SK-N-SH treated with all-trans-retinoic acid at 6 μM for 48 hours (cell line): ENCODE measurements at regions not wholly inside any gene's neighbourhood (a gene's known extent, or its start where the extent isn't known, plus 50 kb on each side); places are given as distances from the start of the nearest gene placed in this dataset.

Experiments used
- ATAC-seq: fragments of 200-7000 bp; cut with Tn5 transposase; 3 replicates; pipeline ENCODE4 v1.9.1; 2020; ENCODE audit warnings: mild to moderate bottlenecking, moderate library complexity
- ARNTL ChIP-seq: fragments of 450-650 bp; formaldehyde crosslinking; IDR thresholded peaks from 2 replicates; pipeline ENCODE4 v1.5.0; 2020; ENCODE audit warnings: low read depth, mild to moderate bottlenecking, moderate library complexity, borderline replicate concordance
- ESRRG ChIP-seq: fragments of 250-450 bp; sonication (Bioruptor Pico); IDR thresholded peaks from 2 replicates; pipeline ENCODE4 v1.6.1; 2021; ENCODE audit warnings: mild to moderate bottlenecking
- GLIS3 ChIP-seq: fragments of 250-450 bp; sonication (Bioruptor Pico); IDR thresholded peaks from 2 replicates; pipeline ENCODE4 v1.5.0; 2020; ENCODE audit warnings: mild to moderate bottlenecking, moderate library complexity
- OSR1 ChIP-seq: fragments of 250-450 bp; sonication (Bioruptor Pico); IDR thresholded peaks from 2 replicates; pipeline ENCODE4 v1.8.0; 2022; ENCODE audit warnings: moderate library complexity, mild to moderate bottlenecking, inconsistent platforms
- SNAI2 ChIP-seq: fragments of 250-450 bp; sonication (Bioruptor Pico); IDR thresholded peaks from 2 replicates; pipeline ENCODE4 v1.5.0; 2020; ENCODE audit warnings: mild to moderate bottlenecking, moderate library complexity
- TCF4 ChIP-seq: fragments of 250-450 bp; sonication (Bioruptor Pico); IDR thresholded peaks from 2 replicates; pipeline ENCODE4 v1.8.0; 2021; ENCODE audit warnings: mild to moderate bottlenecking, moderate library complexity, borderline replicate concordance
- TOX ChIP-seq: fragments of 250-450 bp; sonication (Bioruptor Pico); IDR thresholded peaks from 2 replicates; pipeline ENCODE4 v1.8.0; 2021; ENCODE audit warnings: mild to moderate bottlenecking, moderate library complexity, borderline replicate concordance
- ZC3H10 ChIP-seq: fragments of 250-450 bp; sonication (Bioruptor Pico); IDR thresholded peaks from 2 replicates; pipeline ENCODE4 v1.5.1; 2021; ENCODE audit warnings: mild to moderate bottlenecking, moderate library complexity
- ZFP3 ChIP-seq: fragments of 250-450 bp; sonication (Bioruptor Pico); IDR thresholded peaks from 2 replicates; pipeline ENCODE4 v1.5.0; 2020; ENCODE audit warnings: mild to moderate bottlenecking, moderate library complexity
- ZFP30 ChIP-seq: fragments of 450-650 bp; formaldehyde crosslinking; IDR thresholded peaks from 2 replicates; pipeline ENCODE4 v1.5.0; 2022; ENCODE audit warnings: mild to moderate bottlenecking, moderate library complexity
- ZNF565 ChIP-seq: fragments of 450-650 bp; formaldehyde crosslinking; conservative IDR thresholded peaks from 2 replicates; pipeline ENCODE4 v1.5.0; 2020; ENCODE audit warnings: low read depth, mild to moderate bottlenecking, moderate library complexity
- ZNF70 ChIP-seq: fragments of 450-650 bp; formaldehyde crosslinking; IDR thresholded peaks from 2 replicates; pipeline ENCODE4 v1.5.0; 2020; ENCODE audit warnings: mild to moderate bottlenecking, moderate library complexity
- ZNF8 ChIP-seq: fragments of 450-650 bp; formaldehyde crosslinking; IDR thresholded peaks from 2 replicates; pipeline ENCODE4 v1.5.0; 2020; ENCODE audit warnings: mild to moderate bottlenecking, moderate library complexity
- TF ChIP-seq, protein P1 (sequence below): fragments of 250-450 bp; sonication (Bioruptor Pico); IDR thresholded peaks from 2 replicates; pipeline ENCODE4 v1.5.1; 2020; ENCODE audit warnings: low read depth, mild to moderate bottlenecking, moderate library complexity
- TF ChIP-seq, protein P2 (sequence below): fragments of 250-450 bp; sonication (Bioruptor Pico); IDR thresholded peaks from 2 replicates; pipeline ENCODE4 v1.5.1; 2021; ENCODE audit warnings: mild to moderate bottlenecking, moderate library complexity
- TF ChIP-seq, protein P3 (sequence below): fragments of 250-450 bp; sonication (Bioruptor Pico); IDR thresholded peaks from 2 replicates; pipeline ENCODE4 v1.5.0; 2020; ENCODE audit warnings: mild to moderate bottlenecking, moderate library complexity
- TF ChIP-seq, protein P4 (sequence below): fragments of 250-450 bp; sonication (Bioruptor Pico); IDR thresholded peaks from 2 replicates; pipeline ENCODE4 v1.8.0; 2020; ENCODE audit warnings: mild to moderate bottlenecking, moderate library complexity, borderline replicate concordance
- TF ChIP-seq, protein P5 (sequence below): fragments of 250-450 bp; sonication (Bioruptor Pico); IDR thresholded peaks from 2 replicates; pipeline ENCODE4 v1.8.0; 2021; ENCODE audit warnings: low read depth, mild to moderate bottlenecking, moderate library complexity, borderline replicate concordance

DNA sequence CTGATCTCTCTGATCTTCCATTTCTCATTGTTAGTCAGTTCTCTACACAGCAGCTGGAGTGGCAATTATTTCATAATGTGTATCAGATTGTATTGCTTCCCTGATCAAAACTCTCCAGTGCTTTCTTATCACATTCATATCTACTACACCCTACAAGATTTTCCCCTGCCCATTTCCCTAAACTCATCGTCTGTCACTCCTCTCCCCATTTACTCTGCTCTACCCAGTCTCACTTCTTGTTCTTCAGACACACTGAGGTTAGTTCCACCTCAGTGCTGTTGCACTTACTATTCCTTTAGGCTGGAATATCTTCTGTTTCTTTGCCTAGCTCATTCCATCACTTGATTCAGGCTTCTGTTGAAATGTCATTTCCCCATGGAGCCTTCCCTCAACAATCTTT lies 197.1 kb downstream of the SATB1 start (continued):
- no peak for TF ChIP-seq ESRRG

DNA sequence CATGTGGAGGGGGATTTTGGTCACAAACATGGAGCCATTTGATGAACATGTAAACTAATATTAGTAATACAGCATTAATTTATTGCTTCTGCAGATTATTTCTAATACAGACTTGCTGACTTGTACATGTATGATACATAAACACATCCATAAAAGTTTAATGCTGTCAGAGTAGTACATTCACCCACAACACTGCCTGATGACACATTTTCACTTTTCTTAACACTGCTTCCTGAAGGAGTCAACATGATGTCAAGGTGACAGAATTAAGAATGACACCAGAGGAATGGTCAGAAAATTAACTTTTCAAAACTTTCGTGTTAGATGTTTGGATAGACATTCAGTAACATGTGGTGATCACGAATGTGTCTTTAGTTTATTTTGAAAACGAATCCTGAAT lies 199.4 kb downstream of the SATB1 start:
- no peak for TF ChIP-seq ZNF565 (CRISPR knock-in tag)
- TF ChIP-seq, protein P1, sequence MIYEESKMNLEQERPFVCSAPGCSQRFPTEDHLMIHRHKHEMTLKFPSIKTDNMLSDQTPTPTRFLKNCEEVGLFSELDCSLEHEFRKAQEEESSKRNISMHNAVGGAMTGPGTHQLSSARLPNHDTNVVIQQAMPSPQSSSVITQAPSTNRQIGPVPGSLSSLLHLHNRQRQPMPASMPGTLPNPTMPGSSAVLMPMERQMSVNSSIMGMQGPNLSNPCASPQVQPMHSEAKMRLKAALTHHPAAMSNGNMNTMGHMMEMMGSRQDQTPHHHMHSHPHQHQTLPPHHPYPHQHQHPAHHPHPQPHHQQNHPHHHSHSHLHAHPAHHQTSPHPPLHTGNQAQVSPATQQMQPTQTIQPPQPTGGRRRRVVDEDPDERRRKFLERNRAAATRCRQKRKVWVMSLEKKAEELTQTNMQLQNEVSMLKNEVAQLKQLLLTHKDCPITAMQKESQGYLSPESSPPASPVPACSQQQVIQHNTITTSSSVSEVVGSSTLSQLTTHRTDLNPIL (CRISPR knock-in tag), result no peak
- no peak for TF ChIP-seq SNAI2 (CRISPR knock-in tag)
- TF ChIP-seq OSR1 (CRISPR knock-in tag), result no peak
- no peak for TF ChIP-seq ZNF8 (CRISPR knock-in tag)
- TF ChIP-seq, all 23 proteins: peak for 0
- no peak for ATAC-seq

DNA sequence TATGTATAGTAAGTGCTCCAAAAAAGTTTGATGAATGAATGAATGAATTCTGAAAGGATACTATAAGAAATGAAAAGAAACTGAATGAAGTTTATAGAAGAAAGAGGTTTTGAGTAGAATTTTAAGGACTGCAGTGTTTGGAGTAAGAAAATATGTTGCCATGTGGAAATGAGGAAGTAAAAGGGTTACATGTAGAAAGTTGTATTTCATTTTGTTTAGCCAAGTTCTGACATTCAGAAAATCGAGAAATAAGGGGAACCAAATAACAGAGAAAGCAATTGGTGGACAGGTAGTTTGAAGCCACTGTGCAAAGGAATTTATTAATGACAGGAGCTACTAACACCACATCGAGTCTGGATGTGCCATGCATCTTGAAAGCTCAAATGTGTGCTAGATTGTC lies 200.7 kb downstream of the SATB1 start:
- ATAC-seq, result no peak
- TF ChIP-seq ZNF70 (CRISPR knock-in tag), result no peak
- TF ChIP-seq, protein P2, sequence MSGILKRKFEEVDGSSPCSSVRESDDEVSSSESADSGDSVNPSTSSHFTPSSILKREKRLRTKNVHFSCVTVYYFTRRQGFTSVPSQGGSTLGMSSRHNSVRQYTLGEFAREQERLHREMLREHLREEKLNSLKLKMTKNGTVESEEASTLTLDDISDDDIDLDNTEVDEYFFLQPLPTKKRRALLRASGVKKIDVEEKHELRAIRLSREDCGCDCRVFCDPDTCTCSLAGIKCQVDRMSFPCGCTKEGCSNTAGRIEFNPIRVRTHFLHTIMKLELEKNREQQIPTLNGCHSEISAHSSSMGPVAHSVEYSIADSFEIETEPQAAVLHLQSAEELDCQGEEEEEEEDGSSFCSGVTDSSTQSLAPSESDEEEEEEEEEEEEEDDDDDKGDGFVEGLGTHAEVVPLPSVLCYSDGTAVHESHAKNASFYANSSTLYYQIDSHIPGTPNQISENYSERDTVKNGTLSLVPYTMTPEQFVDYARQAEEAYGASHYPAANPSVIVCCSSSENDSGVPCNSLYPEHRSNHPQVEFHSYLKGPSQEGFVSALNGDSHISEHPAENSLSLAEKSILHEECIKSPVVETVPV (CRISPR knock-in tag), result no peak
- TF ChIP-seq ZFP3 (CRISPR knock-in tag), result no peak
- no peak for TF ChIP-seq TOX (CRISPR knock-in tag)
- no peak for TF ChIP-seq ZFP30
- no peak for TF ChIP-seq ARNTL (CRISPR knock-in tag)

DNA sequence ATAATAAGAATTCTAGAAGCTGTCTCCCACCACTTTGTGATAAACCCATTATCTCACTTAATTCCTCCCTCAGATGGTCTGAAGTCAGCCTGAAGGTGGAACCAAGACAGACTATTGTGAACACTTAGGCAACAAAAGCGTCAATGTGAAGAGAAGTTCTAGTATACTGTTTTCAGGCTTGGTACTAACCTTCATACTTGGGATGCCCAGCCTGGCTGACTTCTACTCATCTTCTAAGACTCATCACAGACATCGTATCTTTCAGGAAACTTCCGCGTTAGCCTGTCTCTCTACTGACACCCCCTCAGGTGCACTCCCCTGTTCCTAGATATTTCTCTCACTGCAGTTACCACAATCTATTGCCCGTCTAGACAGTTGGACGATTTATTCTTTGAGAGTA lies 201.2 kb downstream of the SATB1 start:
- no peak for TF ChIP-seq ZC3H10 (CRISPR knock-in tag)
- no peak for TF ChIP-seq TCF4 (CRISPR knock-in tag)
- TF ChIP-seq ZNF70 (CRISPR knock-in tag), result no peak
- TF ChIP-seq, protein P3, sequence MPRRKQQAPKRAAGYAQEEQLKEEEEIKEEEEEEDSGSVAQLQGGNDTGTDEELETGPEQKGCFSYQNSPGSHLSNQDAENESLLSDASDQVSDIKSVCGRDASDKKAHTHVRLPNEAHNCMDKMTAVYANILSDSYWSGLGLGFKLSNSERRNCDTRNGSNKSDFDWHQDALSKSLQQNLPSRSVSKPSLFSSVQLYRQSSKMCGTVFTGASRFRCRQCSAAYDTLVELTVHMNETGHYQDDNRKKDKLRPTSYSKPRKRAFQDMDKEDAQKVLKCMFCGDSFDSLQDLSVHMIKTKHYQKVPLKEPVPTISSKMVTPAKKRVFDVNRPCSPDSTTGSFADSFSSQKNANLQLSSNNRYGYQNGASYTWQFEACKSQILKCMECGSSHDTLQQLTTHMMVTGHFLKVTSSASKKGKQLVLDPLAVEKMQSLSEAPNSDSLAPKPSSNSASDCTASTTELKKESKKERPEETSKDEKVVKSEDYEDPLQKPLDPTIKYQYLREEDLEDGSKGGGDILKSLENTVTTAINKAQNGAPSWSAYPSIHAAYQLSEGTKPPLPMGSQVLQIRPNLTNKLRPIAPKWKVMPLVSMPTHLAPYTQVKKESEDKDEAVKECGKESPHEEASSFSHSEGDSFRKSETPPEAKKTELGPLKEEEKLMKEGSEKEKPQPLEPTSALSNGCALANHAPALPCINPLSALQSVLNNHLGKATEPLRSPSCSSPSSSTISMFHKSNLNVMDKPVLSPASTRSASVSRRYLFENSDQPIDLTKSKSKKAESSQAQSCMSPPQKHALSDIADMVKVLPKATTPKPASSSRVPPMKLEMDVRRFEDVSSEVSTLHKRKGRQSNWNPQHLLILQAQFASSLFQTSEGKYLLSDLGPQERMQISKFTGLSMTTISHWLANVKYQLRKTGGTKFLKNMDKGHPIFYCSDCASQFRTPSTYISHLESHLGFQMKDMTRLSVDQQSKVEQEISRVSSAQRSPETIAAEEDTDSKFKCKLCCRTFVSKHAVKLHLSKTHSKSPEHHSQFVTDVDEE (CRISPR knock-in tag), result no peak
- no peak for TF ChIP-seq GLIS3
- TF ChIP-seq, protein P4, sequence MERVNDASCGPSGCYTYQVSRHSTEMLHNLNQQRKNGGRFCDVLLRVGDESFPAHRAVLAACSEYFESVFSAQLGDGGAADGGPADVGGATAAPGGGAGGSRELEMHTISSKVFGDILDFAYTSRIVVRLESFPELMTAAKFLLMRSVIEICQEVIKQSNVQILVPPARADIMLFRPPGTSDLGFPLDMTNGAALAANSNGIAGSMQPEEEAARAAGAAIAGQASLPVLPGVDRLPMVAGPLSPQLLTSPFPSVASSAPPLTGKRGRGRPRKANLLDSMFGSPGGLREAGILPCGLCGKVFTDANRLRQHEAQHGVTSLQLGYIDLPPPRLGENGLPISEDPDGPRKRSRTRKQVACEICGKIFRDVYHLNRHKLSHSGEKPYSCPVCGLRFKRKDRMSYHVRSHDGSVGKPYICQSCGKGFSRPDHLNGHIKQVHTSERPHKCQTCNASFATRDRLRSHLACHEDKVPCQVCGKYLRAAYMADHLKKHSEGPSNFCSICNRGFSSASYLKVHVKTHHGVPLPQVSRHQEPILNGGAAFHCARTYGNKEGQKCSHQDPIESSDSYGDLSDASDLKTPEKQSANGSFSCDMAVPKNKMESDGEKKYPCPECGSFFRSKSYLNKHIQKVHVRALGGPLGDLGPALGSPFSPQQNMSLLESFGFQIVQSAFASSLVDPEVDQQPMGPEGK, result no peak
- no peak for TF ChIP-seq ARNTL (CRISPR knock-in tag)
- TF ChIP-seq ZNF8 (CRISPR knock-in tag), result no peak
- TF ChIP-seq, protein P2 (CRISPR knock-in tag), result no peak
- no peak for TF ChIP-seq SNAI2 (CRISPR knock-in tag)
- TF ChIP-seq, protein P5, sequence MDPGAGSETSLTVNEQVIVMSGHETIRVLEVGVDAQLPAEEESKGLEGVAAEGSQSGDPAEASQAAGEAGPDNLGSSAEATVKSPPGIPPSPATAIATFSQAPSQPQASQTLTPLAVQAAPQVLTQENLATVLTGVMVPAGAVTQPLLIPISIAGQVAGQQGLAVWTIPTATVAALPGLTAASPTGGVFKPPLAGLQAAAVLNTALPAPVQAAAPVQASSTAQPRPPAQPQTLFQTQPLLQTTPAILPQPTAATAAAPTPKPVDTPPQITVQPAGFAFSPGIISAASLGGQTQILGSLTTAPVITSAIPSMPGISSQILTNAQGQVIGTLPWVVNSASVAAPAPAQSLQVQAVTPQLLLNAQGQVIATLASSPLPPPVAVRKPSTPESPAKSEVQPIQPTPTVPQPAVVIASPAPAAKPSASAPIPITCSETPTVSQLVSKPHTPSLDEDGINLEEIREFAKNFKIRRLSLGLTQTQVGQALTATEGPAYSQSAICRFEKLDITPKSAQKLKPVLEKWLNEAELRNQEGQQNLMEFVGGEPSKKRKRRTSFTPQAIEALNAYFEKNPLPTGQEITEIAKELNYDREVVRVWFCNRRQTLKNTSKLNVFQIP (CRISPR knock-in tag), result no peak
- TF ChIP-seq, protein P1 (CRISPR knock-in tag), result no peak
- no peak for ATAC-seq
